ENCODE measurements at regions not wholly inside any gene's neighbourhood (a gene's known extent, or its start where the extent isn't known, plus 50 kb on each side); places are given as distances from the start of the nearest gene placed in this dataset.

- TF ChIP-seq CTCF (IDR thresholded peaks at IDR 0.05) (no peak), POLR2A (IDR thresholded peaks at IDR 0.05) (no peak), POLR2AphosphoS5 (IDR thresholded peaks at IDR 0.05) (no peak), EP300 (IDR thresholded peaks at IDR 0.05) (no peak)
- WGBS, 5 donors, result 86 to 91% (median 89%) methylated on average over 4 of the region's 4 CpGs
- intact Hi-C loops (cut with DNase I; ENCODE audit: low total_unique reads), result no loop called here
- no peaks in the 10 kb centered on the region for H3K27me3 ChIP-seq
- peak in 1 of 2 donors; percentile 12 for DNase-seq
- no peaks in the 10 kb centered on the region for H3K36me3 ChIP-seq
- no peak overlapping the region for H3K27ac ChIP-seq
- H3K4me3 ChIP-seq, result no peak overlapping the region
- H3K9me3 ChIP-seq, result no peaks in the 10 kb centered on the region
- no peaks in the 10 kb centered on the region for H3K4me1 ChIP-seq
Observed at GRCh38 chr3:40593351-40593750, 68.6 kb downstream of the ZNF621 start.

- no peak overlapping the region for H3K27ac ChIP-seq
- no peak for DNase-seq
- intact Hi-C loops (cut with DNase I; ENCODE audit: low total_unique reads), result no loop called here
- no peaks in the 10 kb centered on the region for H3K27me3 ChIP-seq
- no peaks in the 10 kb centered on the region for H3K4me1 ChIP-seq
- TF ChIP-seq CTCF (IDR thresholded peaks at IDR 0.05) (no peak), POLR2AphosphoS5 (IDR thresholded peaks at IDR 0.05) (no peak), POLR2A (IDR thresholded peaks at IDR 0.05) (no peak), EP300 (IDR thresholded peaks at IDR 0.05) (no peak)
- no peaks in the 10 kb centered on the region for H3K36me3 ChIP-seq
- H3K4me3 ChIP-seq, result no peak overlapping the region
- 88 to 96% (median 91%) methylated on average over 3 of the region's 3 CpGs for WGBS, 5 donors
- peaks cover 0 to under 1% (median 0%) of the 10 kb centered on the region in 4 donors for H3K9me3 ChIP-seq
Observed at GRCh38 chr3:40597441-40597840, 72.7 kb downstream of the ZNF621 start.

- Histone ChIP-seq H3K4me3 (no peak overlapping the region), H3K36me3 (no peaks in the 10 kb centered on the region), H3K27me3 (no peaks in the 10 kb centered on the region), H3K9me3 (peaks cover 0 to 4% (median 0%) of the 10 kb centered on the region in 4 donors), H3K27ac (no peak overlapping the region), H3K4me1 (no peaks in the 10 kb centered on the region)
- TF ChIP-seq CTCF (IDR thresholded peaks at IDR 0.05), result no peak
- no peak for TF ChIP-seq POLR2AphosphoS5 (IDR thresholded peaks at IDR 0.05)
- TF ChIP-seq POLR2A (IDR thresholded peaks at IDR 0.05), result no peak
- no peak for TF ChIP-seq EP300 (IDR thresholded peaks at IDR 0.05)
- DNase-seq, result no peak
- intact Hi-C loops (cut with DNase I; ENCODE audit: low total_unique reads), result no loop called here
Observed at GRCh38 chr3:40598338-40598737, 73.6 kb downstream of the ZNF621 start.

GRCh38 chr3:40598962-40599361 lies 74.2 kb downstream of the ZNF621 start:
- no peak overlapping the region for H3K4me3 ChIP-seq
- no peak for DNase-seq
- H3K36me3 ChIP-seq, result no peaks in the 10 kb centered on the region
- WGBS, 5 donors, result 81 to 91% (median 85%) methylated on average over 3 of the region's 3 CpGs
- H3K4me1 ChIP-seq, result no peaks in the 10 kb centered on the region
- TF ChIP-seq POLR2A (IDR thresholded peaks at IDR 0.05) (no peak), CTCF (IDR thresholded peaks at IDR 0.05) (no peak), EP300 (IDR thresholded peaks at IDR 0.05) (no peak), POLR2AphosphoS5 (IDR thresholded peaks at IDR 0.05) (no peak)
- intact Hi-C loops (cut with DNase I; ENCODE audit: low total_unique reads), result no loop called here
- no peaks in the 10 kb centered on the region for H3K27me3 ChIP-seq
- H3K9me3 ChIP-seq, result peaks cover 0 to 4% (median 0%) of the 10 kb centered on the region in 4 donors
- H3K27ac ChIP-seq, result no peak overlapping the region
